HG03575 (cell line): ENCODE measurements at regions not wholly inside any gene's neighbourhood (a gene's known extent, or its start where the extent isn't known, plus 50 kb on each side); places are given as distances from the start of the nearest gene placed in this dataset.
"Not testable (repeated sequence)": the region's sequence is repeated elsewhere in the genome, so short reads cannot be mapped to it uniquely, and the experiment has no call there.

Experiments used
- ATAC-seq: cut with Tn5 transposase; IDR thresholded peaks from one replicate; pipeline ENCODE4 v1.9.1; 2021; ENCODE audit not compliant: unreplicated experiment, insufficient number of reproducible peaks, low FRiP score; ENCODE audit errors: extremely low read depth

DNA sequence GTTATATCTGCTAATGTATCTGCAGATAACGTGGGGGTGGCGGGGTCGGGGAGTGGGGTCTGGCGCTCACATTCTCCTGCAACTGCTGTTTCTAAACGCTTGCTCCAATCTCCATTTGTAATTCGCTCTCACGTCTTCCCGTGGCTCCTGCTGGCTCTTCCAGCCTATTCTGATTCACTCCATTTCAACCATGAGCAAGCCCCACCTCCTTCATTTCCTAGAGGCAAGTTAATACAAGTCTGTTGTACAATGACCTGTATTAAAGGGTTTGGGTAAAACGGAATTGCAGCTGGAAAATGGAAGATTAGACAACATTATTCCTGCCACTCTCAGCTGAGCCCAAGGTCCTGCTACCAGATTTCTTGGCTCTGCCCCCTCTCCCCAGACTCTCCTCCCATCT, 132.3 kb downstream of the CSNK2A3 start:
- no peak for ATAC-seq

DNA sequence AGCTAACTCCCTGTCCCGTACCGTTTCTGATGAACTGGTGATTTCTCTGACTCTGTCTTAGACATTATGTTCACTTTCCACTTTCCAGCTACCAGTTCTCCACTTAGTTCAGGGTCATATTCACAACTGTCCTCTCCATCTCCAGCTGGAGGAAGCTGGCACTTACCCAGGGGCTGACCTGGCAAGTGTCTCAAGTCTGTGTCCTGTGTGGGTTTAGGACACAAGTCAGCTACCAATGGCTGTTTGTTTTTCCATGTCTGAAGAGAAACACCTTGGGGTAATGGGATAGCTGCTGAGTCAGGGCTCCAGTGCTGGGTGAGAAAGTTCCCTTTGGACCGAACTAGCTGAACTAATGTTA, 134.4 kb downstream of the CSNK2A3 start:
- no peak for ATAC-seq

DNA sequence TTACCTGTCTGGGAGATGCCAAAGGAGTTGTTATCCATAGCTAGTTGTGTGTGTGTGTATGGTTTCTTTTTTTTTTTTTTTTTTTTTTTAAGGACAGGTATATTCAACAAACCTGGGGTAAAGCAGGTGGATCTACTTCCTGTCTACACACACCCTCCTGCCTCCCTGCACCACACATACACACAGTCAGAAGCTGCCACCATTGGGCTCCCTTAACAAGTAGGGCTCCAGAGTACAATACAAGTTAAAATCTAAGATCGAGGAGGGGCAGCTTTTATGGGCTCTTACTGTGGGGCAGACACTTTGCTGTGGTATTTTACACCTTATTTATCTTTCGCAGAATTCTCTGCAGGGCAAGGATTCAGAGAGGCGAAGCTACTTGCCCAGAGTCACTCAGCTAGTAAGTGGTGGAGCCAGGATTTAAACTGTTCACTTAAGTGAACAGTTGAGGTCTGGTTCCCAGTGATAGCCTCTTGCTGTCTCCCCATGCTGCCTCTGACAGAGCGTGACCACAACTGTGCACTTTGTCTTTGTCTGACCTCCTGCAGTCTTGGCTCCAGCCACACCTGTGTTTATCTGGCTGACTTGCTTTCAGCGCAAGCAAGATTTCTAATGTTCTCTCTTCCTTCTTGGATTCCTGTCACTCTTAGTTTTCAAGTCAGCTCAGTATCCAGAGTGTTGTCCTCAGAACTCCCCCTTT, 135.0 kb downstream of the CSNK2A3 start:
- no peak for ATAC-seq

DNA sequence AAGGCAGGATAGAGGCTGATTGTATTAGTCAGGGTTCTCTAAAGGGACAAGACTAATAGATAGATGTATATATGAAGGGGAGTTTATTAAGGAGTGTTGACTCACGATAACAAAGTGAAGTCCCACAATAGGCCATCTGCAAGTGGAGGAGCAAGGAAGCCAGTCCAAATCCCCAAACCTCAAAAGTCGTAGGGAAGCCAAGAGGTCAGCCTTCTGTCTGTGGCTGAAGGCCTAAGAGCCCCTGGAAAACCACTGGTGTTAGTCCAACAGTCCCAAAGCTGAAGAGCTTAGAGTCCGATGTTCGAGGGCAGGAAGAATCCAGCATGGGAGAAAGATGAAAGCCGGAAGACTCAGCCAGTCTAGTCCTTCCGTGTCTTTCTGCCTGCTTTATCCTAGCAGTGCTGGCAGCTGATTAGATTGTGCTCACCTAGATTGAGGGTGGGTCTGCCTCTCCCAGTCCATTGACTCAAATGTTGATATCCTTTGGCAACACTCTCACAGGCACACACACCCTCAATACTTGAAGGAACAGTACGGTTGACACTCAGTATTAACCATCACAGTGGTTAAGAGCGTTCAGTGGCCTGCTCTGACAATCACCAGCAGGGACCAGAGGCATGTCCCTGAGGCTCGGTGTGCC, 135.6 kb downstream of the CSNK2A3 start:
- no peak for ATAC-seq

GRCh38 chr11:11215944-11216343, 137.1 kb downstream of the CSNK2A3 start:
- ATAC-seq = no peak

DNA sequence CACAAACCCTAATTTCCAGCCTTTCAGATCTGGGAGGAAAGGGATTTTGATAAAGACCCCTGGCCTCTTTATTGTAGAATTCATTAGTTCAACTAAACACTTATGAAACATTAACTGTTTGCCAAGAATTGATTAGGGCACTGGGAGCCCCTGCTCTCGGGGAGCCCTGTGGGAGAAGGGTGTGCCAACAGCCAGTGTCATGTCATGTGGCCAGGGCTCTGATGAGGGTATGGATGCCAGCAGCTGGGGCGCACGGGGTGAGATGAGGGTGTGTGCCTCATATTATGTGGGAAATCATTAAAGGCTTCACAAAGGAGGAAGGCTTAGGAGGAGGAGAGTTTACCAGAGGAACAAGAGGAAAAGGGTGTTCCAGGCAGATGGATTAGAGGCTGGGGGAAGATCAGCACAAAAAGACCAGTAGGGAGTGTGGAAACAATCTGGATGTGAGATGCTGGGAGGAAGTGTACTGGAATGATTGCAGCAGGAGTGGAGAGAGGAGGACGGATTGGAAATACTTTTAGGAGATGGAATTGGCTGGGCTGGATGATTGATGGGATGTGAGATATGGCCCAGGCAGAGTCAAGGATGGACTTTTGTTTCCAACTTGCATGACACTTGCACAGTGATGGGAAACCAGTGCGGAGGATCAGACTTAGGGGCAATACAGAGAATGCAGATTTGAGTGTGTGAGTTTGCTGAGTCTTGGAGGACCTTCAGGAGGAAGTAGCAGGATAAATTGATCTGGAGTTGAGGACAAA, 137.8 kb downstream of the CSNK2A3 start:
- ATAC-seq = no peak

GRCh38 chr11:11213117-11213516, 139.9 kb downstream of the CSNK2A3 start:
- no peak for ATAC-seq

GRCh38 chr11:11211888-11212287, 141.2 kb downstream of the CSNK2A3 start:
- no peak for ATAC-seq

DNA sequence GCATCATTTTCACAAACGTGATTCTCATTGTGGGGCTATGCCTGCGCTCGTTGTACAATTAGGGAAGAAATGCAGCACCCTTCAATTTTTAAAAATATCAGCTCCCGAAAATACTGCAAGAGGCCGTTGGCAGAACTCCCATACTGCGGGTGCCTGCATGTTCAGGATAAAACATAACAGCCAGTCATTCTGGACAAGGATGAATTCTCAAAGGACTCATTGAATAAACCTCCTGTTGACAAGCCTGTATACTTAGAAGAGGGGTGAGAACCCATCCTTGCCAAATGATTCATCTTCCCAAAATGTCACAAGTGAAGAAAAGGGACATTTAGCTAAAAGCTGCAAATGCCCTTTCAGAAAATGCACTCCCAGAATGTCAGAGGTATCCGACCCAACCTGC, 141.9 kb downstream of the CSNK2A3 start:
- ATAC-seq = no peak

DNA sequence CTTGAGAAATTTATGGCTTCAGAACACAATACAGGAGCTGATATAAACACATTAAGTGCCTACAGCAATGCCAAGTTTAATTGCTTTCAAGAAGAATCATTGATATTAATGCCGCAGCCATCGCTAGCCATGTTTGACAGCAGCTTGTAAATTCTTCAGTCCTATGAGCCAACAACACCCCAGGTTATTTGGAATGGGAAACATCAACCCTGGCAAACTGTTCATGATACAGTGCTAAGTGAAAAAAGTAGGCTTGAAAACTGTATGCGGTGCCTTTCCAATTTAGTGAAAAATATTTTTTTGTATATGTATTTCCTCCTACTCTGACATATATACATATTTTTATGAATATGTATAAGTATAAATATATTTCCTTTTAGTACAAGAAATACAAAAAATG, 142.6 kb downstream of the CSNK2A3 start:
- no peak for ATAC-seq

- no peak for ATAC-seq
Observed at GRCh38 chr11:11209967-11210366, 143.1 kb downstream of the CSNK2A3 start.

DNA sequence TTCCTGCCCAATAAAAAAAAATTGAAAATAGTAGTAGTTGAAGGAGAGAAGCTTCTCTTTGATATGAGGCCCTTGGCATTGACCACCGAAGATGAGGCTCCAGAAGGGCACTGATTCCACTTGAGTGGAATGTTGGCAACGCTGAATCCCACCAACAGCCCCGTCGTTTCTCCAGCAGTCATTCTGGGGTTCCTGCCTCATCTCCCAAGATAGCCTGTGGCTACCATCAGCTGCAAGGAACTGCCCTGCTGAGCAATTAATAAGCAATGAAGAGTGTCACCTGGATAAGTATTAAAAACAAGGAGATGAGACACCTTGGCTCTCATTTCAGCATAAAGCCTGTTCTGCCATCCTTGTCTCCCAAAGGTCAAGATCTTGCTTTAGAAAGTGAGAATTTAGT, 144.1 kb downstream of the CSNK2A3 start:
- no peak for ATAC-seq

DNA sequence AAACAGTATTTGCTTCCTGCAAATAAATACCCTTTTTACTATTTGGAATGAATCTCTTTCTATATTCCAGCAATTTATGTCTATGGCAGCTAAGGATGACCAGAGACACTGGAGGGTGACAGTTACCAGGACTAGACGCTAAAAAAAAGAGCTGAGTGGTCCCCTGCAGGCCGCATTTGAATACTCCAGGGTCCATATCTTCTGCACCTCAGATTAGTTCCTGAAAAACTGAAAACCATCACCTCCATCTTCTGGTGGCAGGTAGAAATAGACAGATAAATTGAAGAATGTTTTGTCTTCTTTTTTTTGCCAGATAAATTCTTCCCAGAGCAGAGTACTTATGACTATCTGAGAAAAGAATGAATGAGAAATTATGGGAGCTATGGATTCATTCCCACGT, 145.6 kb downstream of the CSNK2A3 start:
- no peak for ATAC-seq

DNA sequence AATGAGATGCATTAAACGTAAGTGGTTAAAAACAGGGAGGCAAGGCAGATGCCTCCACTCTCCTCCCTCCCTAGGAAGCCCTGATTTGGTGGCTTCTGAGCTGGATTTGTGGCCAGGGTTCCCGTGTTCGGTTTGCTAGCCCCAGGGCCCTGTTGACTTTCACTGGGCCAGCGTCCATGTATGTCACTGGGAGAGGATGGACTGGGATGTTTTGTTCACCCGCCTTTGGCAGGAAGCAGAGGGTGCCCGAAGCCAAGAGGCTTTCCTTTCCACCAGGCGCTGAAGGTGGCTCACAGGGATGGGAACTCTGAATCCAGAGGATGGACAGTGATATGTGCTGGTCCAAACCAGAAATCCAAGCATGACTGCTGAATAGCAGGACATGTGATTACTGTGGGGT, 146.6 kb downstream of the CSNK2A3 start:
- no peak for ATAC-seq

- ATAC-seq = no peak
Observed at GRCh38 chr11:11202885-11203284, 150.2 kb downstream of the CSNK2A3 start.

DNA sequence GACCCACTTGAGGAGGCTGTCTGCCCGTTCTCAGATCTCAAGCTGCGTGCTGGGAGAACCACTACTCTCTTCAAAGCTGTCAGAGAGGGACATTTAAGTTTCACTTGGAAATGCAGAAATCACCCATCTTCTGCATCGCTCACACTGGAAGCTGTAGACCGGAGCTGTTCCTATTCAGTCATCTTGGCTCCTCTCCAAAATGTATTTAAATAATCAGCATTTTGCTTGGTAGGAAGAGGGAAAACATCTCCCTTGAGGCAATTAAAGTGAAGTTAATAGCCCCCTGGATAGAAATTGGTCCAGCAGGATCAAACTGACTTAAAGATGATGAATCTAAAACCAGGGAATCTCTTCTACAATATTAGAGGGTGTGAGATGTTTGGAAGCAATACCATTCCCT, 151.7 kb downstream of the CSNK2A3 start:
- ATAC-seq = not testable (repeated sequence)

DNA sequence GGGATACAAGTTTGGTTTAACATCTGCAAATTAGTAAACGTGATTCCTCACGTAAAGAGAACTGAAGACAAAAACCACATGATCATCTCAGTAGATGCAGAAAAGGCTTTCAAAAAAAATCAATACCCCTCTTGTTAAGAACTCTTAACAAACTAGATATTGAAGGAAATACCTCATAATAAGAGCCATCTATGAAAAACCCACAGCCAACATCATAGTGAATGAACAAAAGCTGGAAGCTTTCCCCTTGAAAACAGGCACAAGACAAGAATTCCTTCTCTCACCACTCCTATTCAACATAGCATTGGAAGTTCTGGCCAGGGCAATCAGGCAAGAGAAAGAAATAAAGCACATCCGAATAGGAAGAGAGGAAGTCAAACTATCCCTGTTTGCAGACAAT, 160.5 kb downstream of the CSNK2A3 start:
- no peak for ATAC-seq

GRCh38 chr11:11189506-11189905, 163.5 kb downstream of the CSNK2A3 start:
- no peak for ATAC-seq

DNA sequence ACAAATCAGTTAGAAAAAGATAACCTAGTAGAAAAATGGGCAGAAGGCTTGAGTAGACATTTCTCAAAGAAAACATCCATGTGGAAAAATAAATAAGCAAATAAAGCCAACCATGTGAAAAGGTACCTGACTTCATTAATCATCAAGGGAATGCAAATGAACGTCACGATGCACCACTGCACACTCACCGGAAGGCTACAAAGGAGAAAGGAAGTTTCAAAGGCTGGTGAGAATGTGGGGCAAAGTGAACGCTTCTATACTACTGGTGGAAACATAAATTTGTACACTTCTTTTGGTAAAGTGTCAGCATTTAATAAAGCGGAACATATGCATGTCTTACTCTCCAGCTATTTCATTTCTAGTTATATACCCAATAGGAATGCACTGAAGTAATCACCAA, 166.8 kb downstream of the CSNK2A3 start:
- no peak for ATAC-seq

- no peak for ATAC-seq
Observed at GRCh38 chr11:11182261-11182660, 170.8 kb downstream of the CSNK2A3 start.
